GM12878 (cell line): ENCODE measurements at regions not wholly inside any gene's neighbourhood (a gene's known extent, or its start where the extent isn't known, plus 50 kb on each side); places are given as distances from the start of the nearest gene placed in this dataset.

Source experiments
- BHLHE40 ChIP-seq, 2 experiments: fragments of 450-650 bp in 1 of 2; IDR thresholded peaks; 2 replicates each; pipeline ENCODE4 v1.6.1; 2011 to 2017; ENCODE audit warnings: low read depth in 2 of 2, borderline replicate concordance in 1 of 2, improper control_type of control experiment in 1 of 2, low read length in 1 of 2, mild to moderate bottlenecking in 1 of 2
- BRCA1 ChIP-seq: IDR thresholded peaks from 2 replicates; pipeline ENCODE4 v1.6.1; 2011; ENCODE audit warnings: low read depth, low read length, improper control_type of control experiment
- EZH2 ChIP-seq: IDR thresholded peaks from 2 replicates; pipeline ENCODE4 v1.6.1; 2012; ENCODE audit warnings: low read depth, mild to moderate bottlenecking, control low read depth, inconsistent platforms, low read length, borderline replicate concordance; ENCODE audit not compliant: control insufficient read depth
- FOXM1 ChIP-seq: IDR thresholded peaks from 2 replicates; pipeline ENCODE4 v1.6.1; 2012; ENCODE audit warnings: low read depth, mild to moderate bottlenecking, inconsistent platforms, low read length, moderate library complexity
- NFYB ChIP-seq: IDR thresholded peaks from 2 replicates; pipeline ENCODE4 v1.6.1; 2011; ENCODE audit warnings: low read depth, mild to moderate bottlenecking, low read length, improper control_type of control experiment, moderate library complexity; ENCODE audit not compliant: insufficient read depth
- POLR2A ChIP-seq: IDR thresholded peaks from 2 replicates; pipeline ENCODE4 v1.6.1; 2011; ENCODE audit warnings: low read depth, mild to moderate bottlenecking, low read length
- POLR2AphosphoS2 ChIP-seq: IDR thresholded peaks from 2 replicates; pipeline ENCODE4 v1.6.1; 2011; ENCODE audit warnings: low read depth, mild to moderate bottlenecking, low read length, improper control_type of control experiment, moderate library complexity
- RFX5 ChIP-seq: IDR thresholded peaks from 2 replicates; pipeline ENCODE4 v1.6.1; 2011; ENCODE audit warnings: low read depth, low read length, improper control_type of control experiment
- TF ChIP-seq, protein P1 (sequence below): IDR thresholded peaks from 2 replicates; pipeline ENCODE4 v1.6.1; 2011; ENCODE audit warnings: low read depth, low read length, improper control_type of control experiment, borderline replicate concordance
- TF ChIP-seq, protein P2 (sequence below), 3 experiments: IDR thresholded peaks in 2 of 3; conservative IDR thresholded peaks in 1 of 3; 2 replicates each; pipeline ENCODE4 v1.5.1; 2011; ENCODE audit warnings: low read depth in 3 of 3, low read length in 3 of 3, mild to moderate bottlenecking in 3 of 3, control low read depth in 2 of 3, moderate library complexity in 2 of 3, inconsistent platforms in 1 of 3, mixed read lengths in 1 of 3; ENCODE audit not compliant: control insufficient read depth in 2 of 3, insufficient read depth in 1 of 3; ENCODE audit errors: extremely low read depth in 1 of 3
- TF ChIP-seq, protein P3 (sequence below): IDR thresholded peaks from 2 replicates; pipeline ENCODE4 v1.6.1; 2012; ENCODE audit warnings: low read depth, low read length, improper control_type of control experiment
- TF ChIP-seq, protein P4 (sequence below): IDR thresholded peaks from 2 replicates; pipeline ENCODE4 v1.6.1; 2012; ENCODE audit warnings: low read depth, low read length, improper control_type of control experiment

DNA sequence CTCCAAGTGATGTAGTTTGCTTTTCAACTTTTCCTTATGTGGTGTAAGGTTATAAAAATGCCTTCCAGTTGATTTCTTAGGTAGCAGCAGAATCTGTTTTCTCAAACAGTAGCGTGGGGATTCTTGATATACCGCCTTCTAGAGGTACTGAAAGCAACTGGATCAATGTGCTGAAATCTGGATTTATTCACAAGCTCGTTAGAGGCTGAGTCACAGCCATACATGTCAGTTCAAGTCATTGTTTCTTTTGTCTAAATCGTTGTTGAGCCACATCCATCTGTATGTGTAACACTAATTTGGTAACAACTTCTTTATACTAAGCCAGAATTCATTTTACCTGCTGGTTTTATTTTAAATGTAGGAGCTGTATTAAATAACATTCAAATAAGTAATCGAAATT, 200.0 kb upstream of the MAD2L1 start:
- TF ChIP-seq, protein P1, sequence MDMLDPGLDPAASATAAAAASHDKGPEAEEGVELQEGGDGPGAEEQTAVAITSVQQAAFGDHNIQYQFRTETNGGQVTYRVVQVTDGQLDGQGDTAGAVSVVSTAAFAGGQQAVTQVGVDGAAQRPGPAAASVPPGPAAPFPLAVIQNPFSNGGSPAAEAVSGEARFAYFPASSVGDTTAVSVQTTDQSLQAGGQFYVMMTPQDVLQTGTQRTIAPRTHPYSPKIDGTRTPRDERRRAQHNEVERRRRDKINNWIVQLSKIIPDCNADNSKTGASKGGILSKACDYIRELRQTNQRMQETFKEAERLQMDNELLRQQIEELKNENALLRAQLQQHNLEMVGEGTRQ = no peak
- TF ChIP-seq, protein P2, sequence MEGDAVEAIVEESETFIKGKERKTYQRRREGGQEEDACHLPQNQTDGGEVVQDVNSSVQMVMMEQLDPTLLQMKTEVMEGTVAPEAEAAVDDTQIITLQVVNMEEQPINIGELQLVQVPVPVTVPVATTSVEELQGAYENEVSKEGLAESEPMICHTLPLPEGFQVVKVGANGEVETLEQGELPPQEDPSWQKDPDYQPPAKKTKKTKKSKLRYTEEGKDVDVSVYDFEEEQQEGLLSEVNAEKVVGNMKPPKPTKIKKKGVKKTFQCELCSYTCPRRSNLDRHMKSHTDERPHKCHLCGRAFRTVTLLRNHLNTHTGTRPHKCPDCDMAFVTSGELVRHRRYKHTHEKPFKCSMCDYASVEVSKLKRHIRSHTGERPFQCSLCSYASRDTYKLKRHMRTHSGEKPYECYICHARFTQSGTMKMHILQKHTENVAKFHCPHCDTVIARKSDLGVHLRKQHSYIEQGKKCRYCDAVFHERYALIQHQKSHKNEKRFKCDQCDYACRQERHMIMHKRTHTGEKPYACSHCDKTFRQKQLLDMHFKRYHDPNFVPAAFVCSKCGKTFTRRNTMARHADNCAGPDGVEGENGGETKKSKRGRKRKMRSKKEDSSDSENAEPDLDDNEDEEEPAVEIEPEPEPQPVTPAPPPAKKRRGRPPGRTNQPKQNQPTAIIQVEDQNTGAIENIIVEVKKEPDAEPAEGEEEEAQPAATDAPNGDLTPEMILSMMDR (IDR thresholded peaks at IDR 0.05 in 2 of 3, conservative IDR thresholded peaks at IDR 0.05 in 1 of 3; ENCODE audit: control insufficient read depth in 2 of 3, extremely low read depth in 1 of 3, insufficient read depth in 1 of 3, low read depth in 3 of 3, low read length in 3 of 3) = no peak
- TF ChIP-seq RFX5 (no peak), POLR2A (no peak), FOXM1 (no peak), NFYB (no peak), POLR2AphosphoS2 (no peak), BRCA1 (no peak), BHLHE40 (IDR thresholded peaks at IDR 0.05; ENCODE audit: borderline replicate concordance in 1 of 2, low read depth in 2 of 2, low read length in 1 of 2) (no peak), EZH2 (no peak)
- TF ChIP-seq, protein P3, sequence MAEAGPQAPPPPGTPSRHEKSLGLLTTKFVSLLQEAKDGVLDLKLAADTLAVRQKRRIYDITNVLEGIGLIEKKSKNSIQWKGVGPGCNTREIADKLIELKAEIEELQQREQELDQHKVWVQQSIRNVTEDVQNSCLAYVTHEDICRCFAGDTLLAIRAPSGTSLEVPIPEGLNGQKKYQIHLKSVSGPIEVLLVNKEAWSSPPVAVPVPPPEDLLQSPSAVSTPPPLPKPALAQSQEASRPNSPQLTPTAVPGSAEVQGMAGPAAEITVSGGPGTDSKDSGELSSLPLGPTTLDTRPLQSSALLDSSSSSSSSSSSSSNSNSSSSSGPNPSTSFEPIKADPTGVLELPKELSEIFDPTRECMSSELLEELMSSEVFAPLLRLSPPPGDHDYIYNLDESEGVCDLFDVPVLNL = no peak
- TF ChIP-seq, protein P4, sequence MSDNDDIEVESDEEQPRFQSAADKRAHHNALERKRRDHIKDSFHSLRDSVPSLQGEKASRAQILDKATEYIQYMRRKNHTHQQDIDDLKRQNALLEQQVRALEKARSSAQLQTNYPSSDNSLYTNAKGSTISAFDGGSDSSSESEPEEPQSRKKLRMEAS = no peak
